Gastrocnemius medialis (tissue), 4 donors: ENCODE measurements at regions not wholly inside any gene's neighbourhood (a gene's known extent, or its start where the extent isn't known, plus 50 kb on each side); places are given as distances from the start of the nearest gene placed in this dataset.

Experiments
- ATAC-seq, 2 donors: fragments of 150-250 bp; one replicate each; pipeline ENCODE4 v1.9.1; 2016
- DNase-seq, 2 donors: peaks; one replicate each; pipeline ENCODE4 v3.0.0-alpha.2; 2019
- H3K27ac ChIP-seq, 4 donors: fragments of 200-600 bp; sonication (generic); 1 replicate in 1 of 4; 2 replicates in 3 of 4; pipeline ENCODE4 v1.5.1; 2016 to 2018; ENCODE audit warnings: mild to moderate bottlenecking in 2 of 4, moderate library complexity in 1 of 4
- H3K27me3 ChIP-seq, 3 donors: fragments of 200-600 bp; sonication (generic) in 2 of 3; 1 replicate in 1 of 3; 2 replicates in 2 of 3; pipeline versions ENCODE4 v1.5.1 to v1.6.0; 2016 to 2019; ENCODE audit warnings: mild to moderate bottlenecking in 1 of 3, moderate library complexity in 1 of 3
- H3K36me3 ChIP-seq, 2 donors: fragments of 200-600 bp; sonication (generic) in 1 of 2; one replicate each; pipeline ENCODE4 v1.5.1; 2017 to 2018
- H3K4me1 ChIP-seq, 2 donors: fragments of 200-600 bp; sonication (generic) in 1 of 2; one replicate each; pipeline ENCODE4 v1.5.1; 2016 to 2017; ENCODE audit warnings: mild to moderate bottlenecking in 2 of 2
- H3K4me3 ChIP-seq, 4 donors: fragments of 200-600 bp; sonication (generic) in 3 of 4; 1 replicate in 1 of 4; 2 replicates in 3 of 4; pipeline ENCODE4 v1.5.1; 2016 to 2019; ENCODE audit warnings: mild to moderate bottlenecking in 2 of 4
- H3K9me3 ChIP-seq, 3 donors: fragments of 200-600 bp; sonication (generic) in 2 of 3; 1 replicate in 1 of 3; 2 replicates in 2 of 3; pipeline ENCODE4 v1.5.1; 2016 to 2019
- CTCF ChIP-seq, 5 experiments: fragments of 450-650 bp in 3 of 5; fragments of 200-600 bp in 2 of 5; sonication (generic) in 2 of 5; IDR thresholded peaks in 4 of 5; conservative IDR thresholded peaks in 1 of 5; 1 replicate in 4 of 5; 2 replicates in 1 of 5; pipeline ENCODE4 v1.5.1; 2016 to 2019; ENCODE audit warnings: antibody characterized with exemption in 5 of 5, mild to moderate bottlenecking in 3 of 5, moderate library complexity in 3 of 5
- POLR2A ChIP-seq, 2 donors: fragments of 450-650 bp; IDR thresholded peaks; one replicate each; pipeline ENCODE4 v1.6.1; 2017; ENCODE audit warnings: antibody characterized with exemption in 2 of 2, mild to moderate bottlenecking in 2 of 2, moderate library complexity in 2 of 2
- in situ Hi-C, 4 donors: fragments of 200-750 bp; cut with MboI; loops; one replicate each; pipeline versions ENCODE4 v1.15.0 to v1.8.0; 2017; ENCODE audit warnings: low sequenced_read_pairs in 4 of 4
- intact Hi-C: fragments of 100-400 bp; cut with DNase I; formaldehyde crosslinking; loops from one replicate; pipeline ENCODE4 v1.15.1; 2023; ENCODE audit warnings: low total_unique reads

GRCh38 chr1:8217809-8218208, 100.1 kb upstream of the SLC45A1 start:
- DNase-seq, result no peak
- H3K4me1 ChIP-seq, result peaks cover 4 to 13% of the 10 kb centered on the region in 2 donors
- H3K27ac ChIP-seq, result peak overlapping the region in 3 of 4 donors; percentile 55 to 64 (median 60)
- no peaks in the 10 kb centered on the region for H3K27me3 ChIP-seq
- no peaks in the 10 kb centered on the region for H3K9me3 ChIP-seq
- no peaks in the 10 kb centered on the region for H3K36me3 ChIP-seq
- H3K4me3 ChIP-seq, result peak overlapping the region; percentile 48 to 58 (median 54)
- ATAC-seq, result no peak
- intact Hi-C loops, result loop anchor here (5.0 kb wide), 1 partner anchor 191 kb away; the partner anchor contains the start of gene ERRFI1
- in situ Hi-C loops, result no loop called here
- no peak for TF ChIP-seq CTCF (IDR thresholded peaks at IDR 0.05 in 4 of 5, conservative IDR thresholded peaks at IDR 0.05 in 1 of 5)

GRCh38 chr1:8217011-8217711, 100.8 kb upstream of the SLC45A1 start:
- H3K27ac ChIP-seq, result peak overlapping the region; percentile 42 to 64 (median 58)

GRCh38 chr1:8216005-8216404, 101.9 kb upstream of the SLC45A1 start:
- in situ Hi-C loops, result no loop called here
- Histone ChIP-seq H3K9me3 (no peaks in the 10 kb centered on the region), H3K4me1 (peaks cover 4 to 20% of the 10 kb centered on the region in 2 donors), H3K36me3 (no peaks in the 10 kb centered on the region), H3K27ac (no peak overlapping the region), H3K4me3 (no peak overlapping the region), H3K27me3 (no peaks in the 10 kb centered on the region)
- intact Hi-C loops, result loop anchor here (5.0 kb wide), 1 partner anchor 189 kb away; the partner anchor contains the start of gene ERRFI1
- DNase-seq (no peak), ATAC-seq (no peak)
- no peak for TF ChIP-seq CTCF (IDR thresholded peaks at IDR 0.05 in 4 of 5, conservative IDR thresholded peaks at IDR 0.05 in 1 of 5)
- TF ChIP-seq POLR2A (IDR thresholded peaks at IDR 0.05), result no peak

More at GRCh38 chr1:8217011-8217711, 100.8 kb upstream of the SLC45A1 start:
- no peaks in the 10 kb centered on the region for H3K27me3 ChIP-seq
- H3K36me3 ChIP-seq, result no peaks in the 10 kb centered on the region
- no peak for DNase-seq
- TF ChIP-seq POLR2A (IDR thresholded peaks at IDR 0.05) (peak in 1 of 2 donors; percentile 17), CTCF (IDR thresholded peaks at IDR 0.05 in 4 of 5, conservative IDR thresholded peaks at IDR 0.05 in 1 of 5) (peak in 1 of 5 experiments; percentile 24)
- H3K4me1 ChIP-seq, result peaks cover 4 to 15% of the 10 kb centered on the region in 2 donors
- no peaks in the 10 kb centered on the region for H3K9me3 ChIP-seq
- peak overlapping the region; percentile 48 to 58 (median 54) for H3K4me3 ChIP-seq
- intact Hi-C loops, result loop anchor here (5.0 kb wide), 1 partner anchor 190 kb away; the partner anchor contains the start of gene ERRFI1
- ATAC-seq, result peak; percentile 32 to 43
- in situ Hi-C loops, result no loop called here

- H3K4me1 ChIP-seq, result peaks cover 4 to 20% of the 10 kb centered on the region in 2 donors
- ATAC-seq, result no peak
- H3K27ac ChIP-seq, result no peak overlapping the region
- in situ Hi-C loops, result no loop called here
- no peaks in the 10 kb centered on the region for H3K9me3 ChIP-seq
- peaks cover 0 to 8% (median 4%) of the 10 kb centered on the region in 3 donors for H3K27me3 ChIP-seq
- TF ChIP-seq POLR2A (IDR thresholded peaks at IDR 0.05) (no peak), CTCF (IDR thresholded peaks at IDR 0.05 in 4 of 5, conservative IDR thresholded peaks at IDR 0.05 in 1 of 5) (no peak)
- no peaks in the 10 kb centered on the region for H3K36me3 ChIP-seq
- intact Hi-C loops, result loop anchor here (5.0 kb wide), 1 partner anchor 187 kb away; the partner anchor contains the start of gene ERRFI1
- H3K4me3 ChIP-seq, result no peak overlapping the region
- no peak for DNase-seq
Measured at GRCh38 chr1:8214501-8215173, 103.3 kb upstream of the SLC45A1 start.
